Frontal cortex (tissue), 3 donors: ENCODE measurements at regions not wholly inside any gene's neighbourhood (a gene's known extent, or its start where the extent isn't known, plus 50 kb on each side); places are given as distances from the start of the nearest gene placed in this dataset.

Experiments used
- DNase-seq, 2 donors: peaks; one replicate each; pipeline ENCODE4 v3.0.0; 2012; ENCODE audit warnings: low spot score in 2 of 2
- FAIRE-seq: peaks from 2 replicates; lab custom pipeline; 2012; peaks lifted over from hg19 to GRCh38; lab: Jason Lieb, UNC
- donor health status: control.
- donor health status: control.
- donor health status: control.

DNA sequence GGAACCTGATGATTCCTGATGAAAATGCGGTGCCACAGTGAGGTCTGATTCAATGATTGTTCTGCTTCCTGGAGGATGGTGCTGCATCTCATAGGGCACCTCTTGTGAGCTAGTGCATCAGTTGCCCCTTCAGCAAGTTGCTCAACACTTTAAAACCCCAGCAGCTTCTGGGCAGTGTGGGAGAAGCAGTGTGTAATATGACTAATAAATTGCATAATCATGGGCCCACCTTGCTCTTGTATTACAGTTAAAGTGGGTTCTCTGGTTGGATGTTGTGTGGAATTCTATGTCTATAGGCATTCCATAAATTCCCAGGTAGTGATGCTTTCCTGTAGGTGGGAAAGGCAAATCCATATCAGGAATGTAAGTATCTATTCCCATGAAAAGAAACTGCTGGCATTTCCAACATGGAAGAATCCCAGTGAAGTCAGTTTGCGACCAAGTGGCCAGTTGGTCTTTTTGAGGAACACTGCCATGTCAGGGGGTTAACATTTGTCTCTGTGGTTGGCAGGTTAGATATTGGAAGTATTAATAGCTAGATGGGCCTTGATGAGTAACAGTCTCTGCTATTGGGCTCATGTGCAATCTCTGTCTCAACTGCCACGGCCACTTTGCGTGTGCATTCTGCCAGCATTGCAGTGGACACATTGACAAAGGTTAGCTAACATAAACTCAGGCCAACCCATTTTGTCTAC is 121.1 kb upstream of the OTUD4 start:
- FAIRE-seq (no peak), DNase-seq (no peak)

DNA sequence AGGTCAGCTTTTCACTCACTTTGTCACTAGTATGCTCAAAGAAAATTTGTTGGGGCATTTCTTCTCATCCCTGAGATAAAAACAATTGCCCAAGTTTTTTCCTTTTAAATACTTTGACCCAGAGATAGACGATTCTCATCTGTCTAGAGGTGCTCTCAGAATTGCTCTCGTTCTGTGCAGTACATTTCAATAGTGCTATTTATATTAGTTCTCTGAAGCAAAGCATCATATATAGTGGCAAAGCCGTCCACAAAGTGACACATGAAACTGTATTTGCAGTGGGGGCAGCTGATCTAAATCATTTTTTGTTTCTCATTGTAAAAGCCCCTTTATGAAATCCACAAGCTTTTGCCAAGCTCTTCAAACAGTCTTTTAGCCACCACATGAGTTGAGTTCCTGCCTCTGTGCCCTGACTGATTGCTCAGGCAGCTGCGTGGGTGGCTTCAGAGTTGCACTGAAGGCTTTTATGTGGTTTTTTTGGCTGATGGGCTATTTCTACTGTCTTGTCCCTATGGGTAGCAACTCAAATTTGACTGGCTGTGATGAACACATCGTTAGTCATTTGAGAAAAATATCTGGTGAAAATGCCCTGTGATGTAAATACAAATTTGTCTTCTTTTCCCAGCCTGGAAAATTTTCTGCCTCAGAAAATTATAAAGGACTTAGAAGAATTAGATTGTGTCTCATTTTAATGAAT is 119.1 kb upstream of the OTUD4 start:
- no peak for FAIRE-seq
- DNase-seq, result no peak

DNA sequence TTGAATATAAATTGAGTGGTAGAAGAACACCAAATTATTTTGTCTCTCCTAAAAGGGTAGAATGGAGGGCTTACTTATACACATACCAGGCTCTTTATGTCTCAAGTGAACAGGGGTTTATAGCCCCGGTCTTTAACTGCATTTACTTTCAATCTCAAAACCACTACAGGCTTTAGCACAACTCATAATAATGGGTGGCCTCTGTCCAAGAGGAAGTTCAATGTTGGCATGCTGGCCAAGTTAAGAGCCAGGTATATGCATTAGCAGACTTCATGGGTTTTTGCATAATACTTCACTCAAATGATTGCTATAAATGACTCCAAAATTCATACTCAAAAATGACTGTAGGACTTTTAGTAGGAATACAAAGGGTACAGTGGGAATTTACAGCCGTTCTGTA is 118.5 kb upstream of the OTUD4 start:
- DNase-seq, result no peak
- no peak for FAIRE-seq

DNA sequence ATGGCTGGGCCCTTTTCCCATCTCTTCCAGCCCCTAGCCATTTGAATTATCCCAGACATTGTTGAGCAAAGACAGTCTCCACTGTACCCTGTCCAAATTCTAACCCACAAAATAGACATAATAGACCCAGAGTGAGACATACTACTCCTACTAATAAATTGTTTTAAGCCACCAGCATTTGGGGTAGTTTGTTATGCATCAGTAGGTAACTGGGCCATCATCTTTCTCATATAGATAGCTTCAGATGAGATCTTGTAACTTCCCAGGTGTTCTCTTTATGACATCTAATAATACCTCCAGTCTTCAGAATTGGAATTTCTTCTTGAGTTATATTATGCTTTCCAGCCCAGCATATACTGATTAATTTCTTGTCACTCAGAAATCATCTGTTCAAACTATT is 117.2 kb upstream of the OTUD4 start:
- DNase-seq (no peak), FAIRE-seq (no peak)

DNA sequence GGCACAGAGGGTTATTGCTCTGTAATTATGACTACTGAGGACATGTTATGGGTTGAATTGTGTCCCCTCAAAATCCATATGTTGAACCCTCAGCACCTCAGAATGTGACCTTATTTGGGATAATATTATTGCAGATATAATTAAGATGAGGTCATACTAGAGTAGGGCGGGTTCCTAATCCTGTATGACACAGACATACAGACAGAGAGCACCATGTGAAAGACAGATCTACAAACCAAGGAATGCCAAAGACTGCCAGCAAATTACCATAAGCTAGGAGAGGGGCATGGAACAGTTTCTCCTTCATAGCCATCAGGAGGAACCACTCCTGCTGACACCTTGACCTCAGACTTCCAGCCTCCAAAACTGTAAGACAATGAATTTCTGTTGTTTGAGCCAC is 115.2 kb upstream of the OTUD4 start:
- FAIRE-seq (no peak), DNase-seq (no peak)

DNA sequence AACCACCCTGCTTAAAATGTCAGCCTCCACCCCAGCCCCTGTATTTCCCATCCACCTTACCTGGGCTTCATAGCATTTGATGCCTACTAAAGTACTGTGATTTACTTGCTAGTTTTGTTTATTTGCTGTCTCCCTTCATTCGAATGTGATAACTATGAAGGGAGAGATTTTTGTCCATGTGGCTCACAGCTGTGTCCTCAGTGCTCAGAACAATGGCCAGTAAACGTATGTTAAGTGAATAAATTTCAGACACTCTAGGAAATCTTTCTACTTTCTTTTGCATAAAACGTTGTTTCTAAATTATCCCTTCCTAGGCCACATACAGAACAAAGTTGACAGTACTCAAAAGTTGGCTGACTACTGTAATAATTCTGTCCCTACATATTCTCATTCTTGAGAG is 114.7 kb upstream of the OTUD4 start:
- DNase-seq (no peak), FAIRE-seq (no peak)

DNA sequence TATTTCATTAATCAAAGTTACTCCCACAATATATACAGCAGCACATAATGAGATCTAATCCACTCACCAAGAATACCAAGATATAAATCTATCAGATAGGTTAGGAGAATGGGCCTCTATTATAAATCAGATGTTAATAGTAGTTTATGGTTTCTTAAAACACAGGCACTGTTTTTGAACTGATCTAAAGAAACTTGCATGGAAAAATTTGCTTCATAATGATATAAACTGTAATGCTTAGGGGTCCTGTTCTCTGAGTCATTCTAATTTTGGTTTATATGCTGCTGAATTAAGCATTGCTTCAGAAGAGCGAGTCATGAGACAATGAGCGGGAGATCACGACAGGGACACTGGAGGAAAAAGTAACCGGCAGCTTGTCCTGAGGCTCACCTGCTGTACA is 113.3 kb upstream of the OTUD4 start:
- no peak for DNase-seq

DNA sequence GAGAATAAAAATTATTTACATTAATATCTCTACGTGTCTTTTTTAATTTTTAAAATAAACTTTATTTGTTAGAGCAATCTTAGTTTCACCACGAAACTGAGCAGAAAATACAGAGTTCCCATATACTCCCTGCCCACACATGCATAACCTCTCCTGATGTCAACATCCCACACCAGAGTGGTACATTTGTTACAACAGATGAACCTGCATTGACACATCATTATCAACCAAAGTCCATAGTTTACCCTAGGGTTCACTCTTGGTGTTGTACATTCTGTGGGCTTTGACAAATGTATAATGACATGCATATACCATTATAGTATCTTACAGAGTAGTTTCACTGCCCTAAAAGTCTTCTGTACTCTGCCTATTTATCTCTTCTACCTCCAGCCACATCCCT is 110.6 kb upstream of the OTUD4 start:
- FAIRE-seq, result no peak
- no peak for DNase-seq

More for the DNA sequence above, 113.3 kb upstream of the OTUD4 start:
- no peak for FAIRE-seq

DNA sequence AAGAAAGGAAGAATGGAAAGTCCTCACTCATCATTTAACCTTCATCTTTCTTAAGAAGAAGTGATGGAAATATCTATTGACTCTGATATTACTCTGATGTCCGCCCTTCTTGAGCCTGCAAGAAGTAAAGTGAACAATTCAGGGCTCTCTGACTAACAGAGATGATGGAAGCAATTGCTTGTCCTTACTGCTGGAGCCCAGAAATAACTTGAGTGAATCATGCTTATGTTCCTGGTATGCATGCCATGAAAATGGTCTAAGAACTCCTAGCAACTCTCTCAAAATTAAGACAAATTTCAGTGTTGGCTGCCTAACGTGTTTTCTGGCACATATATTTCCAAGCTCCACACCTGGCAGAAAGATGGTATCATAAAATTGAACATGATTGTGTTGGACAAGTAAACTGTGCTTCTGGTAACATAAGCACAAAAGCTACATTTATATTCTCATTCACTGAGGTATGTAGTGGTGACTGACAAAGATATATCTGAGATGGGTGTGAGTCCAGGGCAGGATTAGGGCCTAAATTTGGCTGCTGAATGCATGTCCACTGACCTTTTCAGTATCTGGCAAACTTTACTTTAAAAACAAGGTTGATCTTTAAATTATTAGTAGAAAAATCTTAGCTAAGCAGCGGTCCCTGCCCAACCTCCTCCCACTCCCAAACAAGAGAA is 109.2 kb upstream of the OTUD4 start:
- FAIRE-seq (no peak), DNase-seq (no peak)

DNA sequence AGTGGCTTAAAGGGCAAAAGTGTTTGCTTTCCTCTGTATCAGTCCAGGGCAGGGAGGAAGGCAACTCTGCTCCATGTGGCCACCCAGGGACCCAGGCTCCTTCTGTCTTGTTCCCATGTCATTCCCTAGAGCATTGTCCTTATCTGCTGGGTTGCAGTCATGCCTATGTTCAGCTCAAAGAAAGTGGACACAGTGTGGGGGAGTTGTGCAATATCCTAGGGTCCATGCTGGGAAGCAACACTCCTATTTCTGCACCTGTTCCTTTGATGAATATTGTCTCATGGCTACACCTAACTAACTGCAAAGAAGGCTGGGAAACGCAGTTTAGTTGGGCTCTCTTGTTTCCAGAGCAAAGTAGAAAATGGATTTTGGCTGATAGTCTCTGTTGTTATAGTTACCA is 107.0 kb upstream of the OTUD4 start:
- FAIRE-seq (no peak), DNase-seq (no peak)

DNA sequence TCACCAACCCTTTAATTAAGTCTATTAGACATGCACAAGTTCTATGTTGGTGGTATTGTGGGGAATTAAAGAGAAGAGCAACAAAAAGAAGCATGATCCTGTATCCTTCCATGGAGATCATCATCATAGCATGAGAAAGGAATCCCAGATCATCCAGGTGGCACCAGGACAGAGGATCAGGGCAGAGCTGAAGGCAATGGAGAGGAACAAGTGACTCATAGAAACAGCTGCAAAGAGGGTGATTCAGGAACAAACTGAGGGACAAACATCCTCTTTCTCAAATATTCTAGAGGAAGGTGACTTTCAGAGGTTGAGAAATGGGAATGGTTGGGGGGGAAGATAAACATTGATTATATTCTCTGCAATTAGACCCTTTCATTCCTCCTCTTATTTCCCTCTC is 105.5 kb upstream of the OTUD4 start:
- no peak for FAIRE-seq

DNA sequence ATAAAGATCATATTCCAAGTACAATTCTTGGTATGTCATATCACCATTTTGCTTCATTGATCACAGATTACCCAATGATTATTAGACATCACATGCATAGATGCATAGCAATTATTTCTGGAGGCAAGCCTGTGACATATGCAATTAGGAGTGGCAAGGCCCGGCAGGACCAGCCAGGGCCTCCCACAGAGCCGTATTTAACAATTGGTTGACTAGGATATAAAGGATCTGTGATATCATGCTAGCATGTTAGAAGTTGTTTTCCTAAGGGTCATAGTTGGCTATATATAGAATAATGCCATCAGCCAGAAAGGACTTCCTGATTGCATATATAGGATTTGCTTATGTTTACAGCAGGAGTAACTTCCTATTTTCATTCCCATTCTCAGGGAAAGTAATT is 103.5 kb upstream of the OTUD4 start:
- FAIRE-seq (no peak), DNase-seq (no peak)

More for the DNA sequence above, 105.5 kb upstream of the OTUD4 start:
- DNase-seq, result no peak

DNA sequence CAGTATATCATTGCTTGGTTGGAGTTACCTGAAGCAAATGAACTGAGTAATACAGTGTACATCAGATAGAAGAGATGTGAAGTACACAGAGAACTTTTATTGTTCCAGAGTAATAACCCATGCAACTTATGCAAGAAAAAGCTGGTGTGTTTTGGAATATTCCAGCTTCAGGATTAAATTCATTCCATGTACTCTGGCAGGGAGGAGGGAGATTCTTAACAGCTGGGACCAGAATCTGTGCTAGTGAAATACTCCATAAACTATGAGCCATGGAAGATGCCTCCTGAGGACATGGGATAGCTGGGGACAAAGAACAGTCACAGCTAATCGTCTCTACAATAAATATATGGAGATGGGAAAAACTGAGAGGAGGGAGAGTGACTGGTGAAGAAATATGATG is 101.6 kb upstream of the OTUD4 start:
- no peak for FAIRE-seq
- no peak for DNase-seq

DNA sequence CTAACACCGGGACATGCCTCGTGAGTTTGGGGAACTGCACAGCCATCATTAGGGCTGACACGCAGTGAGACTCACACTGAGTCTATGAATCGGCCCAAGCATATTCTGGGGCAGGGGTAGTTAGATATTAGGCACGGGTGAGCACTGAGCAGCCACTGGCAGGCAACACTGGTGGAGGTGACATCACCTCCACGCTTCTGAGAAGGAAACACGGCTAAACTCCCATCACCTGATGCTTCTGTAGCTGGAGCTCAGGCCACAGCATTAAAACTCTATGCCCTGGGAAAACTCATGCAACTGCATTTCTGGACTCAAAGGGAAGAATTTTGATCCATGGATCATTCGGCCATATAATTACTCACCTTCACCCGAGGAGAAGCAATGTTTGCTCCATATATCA is 100.8 kb upstream of the OTUD4 start:
- FAIRE-seq, result no peak
- no peak for DNase-seq

DNA sequence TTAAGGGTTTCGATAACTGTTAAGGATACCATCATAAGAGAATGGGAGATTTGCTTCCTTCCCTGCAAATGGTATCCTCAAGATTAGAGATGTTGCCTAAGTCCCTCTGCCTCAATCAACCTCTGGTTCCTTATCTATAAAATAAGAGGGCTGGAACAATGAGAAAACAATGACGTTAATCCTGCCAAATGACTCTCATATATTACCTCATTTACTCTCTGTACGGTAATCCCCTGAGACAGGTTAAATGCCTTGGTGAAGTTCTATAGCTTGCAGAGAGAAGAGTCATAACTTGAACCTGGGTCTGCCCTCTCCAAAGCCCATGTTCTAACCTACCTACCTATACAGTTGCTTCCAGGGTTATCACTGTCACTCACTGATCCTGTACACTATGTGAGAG is 100.2 kb upstream of the OTUD4 start:
- FAIRE-seq, result no peak

DNA sequence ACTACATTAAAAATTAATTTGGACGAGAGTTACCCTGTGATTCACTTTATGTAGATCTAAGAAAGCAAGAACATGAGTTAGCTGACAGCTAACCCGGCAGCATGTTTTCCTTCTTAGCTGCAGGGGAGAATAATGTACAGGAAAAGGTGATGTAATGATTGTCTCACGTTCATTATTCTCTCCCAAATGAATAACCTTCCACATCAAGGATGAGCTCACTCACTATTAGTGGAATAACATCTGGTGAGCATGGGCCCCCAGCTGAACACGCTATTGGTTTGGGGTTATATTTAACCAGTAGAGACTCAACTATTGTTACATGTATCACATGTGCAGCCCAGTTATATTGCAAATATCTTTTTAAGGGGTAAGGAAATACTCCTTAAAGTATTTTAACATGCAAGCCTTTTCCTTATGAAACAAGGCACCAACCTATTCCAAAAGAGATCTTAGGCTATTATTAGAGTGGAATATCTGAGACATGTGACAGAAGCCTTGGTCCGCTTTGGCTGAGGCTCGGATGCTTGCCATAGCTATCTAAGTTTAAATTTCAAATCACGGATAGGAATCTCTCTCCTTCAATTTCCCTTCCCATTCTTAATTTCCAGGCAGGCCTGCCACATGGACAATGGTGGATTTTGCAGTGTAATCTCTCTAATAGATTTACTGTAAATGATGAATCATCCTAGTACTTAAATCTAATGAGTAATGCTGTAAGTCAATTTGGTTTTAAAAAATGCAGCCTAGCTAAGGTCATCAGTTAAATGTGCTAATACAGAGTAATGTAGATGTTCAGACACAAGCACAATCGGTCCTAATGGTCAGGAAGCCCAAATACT is 99.0 kb upstream of the OTUD4 start:
- no peak for FAIRE-seq
- no peak for DNase-seq

More for the DNA sequence above, 100.2 kb upstream of the OTUD4 start:
- DNase-seq, result no peak

DNA sequence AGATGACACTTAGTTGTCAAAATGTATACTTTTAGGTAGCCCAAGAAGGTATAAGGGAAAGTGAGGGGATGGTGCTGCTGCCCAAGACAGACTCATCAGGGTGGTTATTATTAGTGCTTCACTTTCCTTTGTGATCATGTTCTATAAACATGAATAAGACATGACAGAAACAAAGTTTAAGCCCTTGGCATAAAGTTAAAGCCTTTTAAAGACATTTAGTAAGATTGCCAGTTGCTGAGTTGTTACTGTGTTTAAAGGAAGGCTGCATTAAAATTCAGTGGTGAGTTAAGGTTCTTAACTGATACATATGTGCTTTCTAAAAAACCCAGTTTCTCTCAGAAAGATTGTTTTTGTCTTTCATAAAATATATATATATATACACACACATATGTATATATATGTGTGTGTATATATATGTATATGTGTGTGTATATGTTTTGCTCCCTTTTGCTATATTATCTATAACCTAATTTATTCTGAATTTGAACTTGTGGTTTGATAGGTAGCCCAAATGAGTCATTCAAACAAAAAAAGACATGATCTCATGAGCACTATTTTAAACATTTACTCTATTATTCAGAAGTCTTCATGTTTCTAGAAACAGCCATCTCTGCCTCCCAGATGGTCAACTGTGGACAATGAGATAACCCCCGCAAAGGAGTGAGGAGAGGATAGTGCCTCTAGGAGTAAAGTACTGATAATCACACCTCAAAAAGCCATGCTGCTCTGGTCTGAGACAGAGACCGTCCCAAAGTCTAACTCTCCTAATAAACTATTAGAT is 98.1 kb upstream of the OTUD4 start:
- FAIRE-seq, result no peak
- no peak for DNase-seq

DNA sequence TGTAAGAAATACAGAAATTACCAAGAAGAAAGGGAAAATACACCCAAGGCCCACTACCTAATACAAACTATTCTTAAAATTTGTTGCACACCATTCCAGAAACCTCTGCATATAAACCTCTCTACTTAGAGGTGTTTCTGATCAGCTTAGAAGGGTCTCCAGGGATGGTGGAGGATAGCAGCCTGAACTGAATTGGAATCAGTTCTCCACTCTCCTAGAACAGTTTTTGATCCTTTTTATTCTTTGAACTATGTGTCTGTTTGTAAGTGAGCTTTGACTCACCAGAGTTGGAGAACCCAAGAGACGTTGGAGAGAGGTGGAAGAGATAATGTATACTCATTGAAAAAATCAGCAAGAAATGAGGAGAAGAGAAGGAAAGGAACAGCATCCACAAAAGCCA is 96.6 kb upstream of the OTUD4 start:
- FAIRE-seq (no peak), DNase-seq (no peak)

DNA sequence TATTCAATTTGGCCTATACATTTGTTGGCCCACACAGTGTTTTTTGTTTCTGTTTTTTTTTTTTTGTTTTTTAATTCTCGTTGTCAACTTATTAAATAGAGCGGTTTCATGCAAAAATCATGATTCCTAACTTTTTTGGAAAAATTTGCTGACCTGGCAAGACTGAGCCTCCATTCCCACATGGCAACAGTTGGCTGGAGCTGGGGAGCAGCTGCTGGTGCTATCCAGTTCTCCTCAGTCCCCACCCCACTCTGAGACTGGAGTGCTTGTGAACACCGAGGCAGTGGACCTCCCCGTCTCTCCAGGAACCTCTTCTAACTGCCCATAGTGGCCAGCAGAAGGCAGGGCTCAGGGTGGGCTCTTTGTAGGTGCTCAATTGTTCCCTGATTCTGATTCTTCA is 95.7 kb upstream of the OTUD4 start:
- no peak for DNase-seq
- FAIRE-seq, result no peak

DNA sequence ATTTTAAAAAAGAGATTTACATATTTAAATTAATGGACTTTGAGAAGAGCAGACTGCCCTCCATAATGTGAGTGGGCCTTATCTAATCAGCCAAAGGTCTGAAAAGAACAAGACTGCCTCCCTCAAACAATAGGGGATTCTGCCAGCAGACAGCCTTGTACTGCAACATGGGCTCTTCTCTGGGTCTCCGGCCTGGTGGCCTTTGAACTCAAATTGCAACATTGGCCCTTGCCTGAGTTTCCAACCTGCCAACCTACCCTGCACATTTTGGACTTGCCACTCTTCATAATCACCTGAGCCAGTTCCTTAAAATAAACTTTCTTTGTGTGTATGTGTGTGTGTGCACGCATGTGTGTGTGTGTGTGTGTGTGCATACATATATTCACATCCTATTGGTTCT is 90.8 kb upstream of the OTUD4 start:
- DNase-seq, result no peak
- no peak for FAIRE-seq
